Epithelial cell of esophagus (primary cell): ENCODE measurements at regions not wholly inside any gene's neighbourhood (a gene's known extent, or its start where the extent isn't known, plus 50 kb on each side); places are given as distances from the start of the nearest gene placed in this dataset.
A peak's percentile ranks its signal among the peaks of the same experiment; 100 is the strongest.

Experiments
- DNase-seq: peaks from one replicate; pipeline ENCODE4 v3.0.0; 2010; ENCODE audit warnings: low read depth
- H3K4me3 ChIP-seq: 2 replicates; pipeline ENCODE4 v1.5.1; 2011; ENCODE audit warnings: mild to moderate bottlenecking, low read length, control low read depth
- CTCF ChIP-seq: IDR thresholded peaks from 2 replicates; pipeline ENCODE4 v1.5.1; 2011; ENCODE audit warnings: low read depth, mild to moderate bottlenecking, low read length, control low read depth, inconsistent platforms; ENCODE audit not compliant: insufficient read depth; ENCODE audit errors: missing control alignments

GRCh38 chr11:40062616-40063015, 1396.8 kb downstream of the LRRC4C start:
- H3K4me3 ChIP-seq = no peak overlapping the region
- no peak for DNase-seq
- no peak for TF ChIP-seq CTCF

GRCh38 chr11:40061221-40061620, 1398.2 kb downstream of the LRRC4C start:
- no peak for DNase-seq
- TF ChIP-seq CTCF = no peak
- no peak overlapping the region for H3K4me3 ChIP-seq

GRCh38 chr11:40054631-40055030, 1404.8 kb downstream of the LRRC4C start:
- TF ChIP-seq CTCF = no peak
- H3K4me3 ChIP-seq = no peak overlapping the region
- DNase-seq = peak; percentile 0

GRCh38 chr11:40045312-40045711, 1414.1 kb downstream of the LRRC4C start:
- H3K4me3 ChIP-seq = no peak overlapping the region
- no peak for DNase-seq
- TF ChIP-seq CTCF = no peak

- H3K4me3 ChIP-seq = no peak overlapping the region
- DNase-seq = no peak
- TF ChIP-seq CTCF = no peak
These were observed 1422.4 kb downstream of the LRRC4C start for GRCh38 chr11:40037005-40037404.

- no peak for TF ChIP-seq CTCF
- no peak for DNase-seq
- no peak overlapping the region for H3K4me3 ChIP-seq
These were observed 1427.1 kb downstream of the LRRC4C start for GRCh38 chr11:40032331-40032730.

GRCh38 chr11:40030867-40031266, 1428.6 kb downstream of the LRRC4C start:
- TF ChIP-seq CTCF = no peak
- no peak overlapping the region for H3K4me3 ChIP-seq
- DNase-seq = no peak
